Transverse colon (tissue), 4 donors: ENCODE measurements at regions not wholly inside any gene's neighbourhood (a gene's known extent, or its start where the extent isn't known, plus 50 kb on each side); places are given as distances from the start of the nearest gene placed in this dataset.

Experiments
- DNase-seq: peaks from one replicate; pipeline ENCODE4 v3.0.0-alpha.2; 2019
- H3K27ac ChIP-seq, 4 donors: fragments of 200-600 bp; sonication (generic); 2 replicates each; pipeline ENCODE4 v1.5.1; 2016 to 2018; ENCODE audit warnings: inconsistent platforms in 4 of 4
- H3K27me3 ChIP-seq: fragments of 200-600 bp; sonication (generic); 2 replicates; pipeline ENCODE4 v1.5.1; 2017; ENCODE audit warnings: inconsistent platforms
- H3K36me3 ChIP-seq, 4 donors: fragments of 200-600 bp; sonication (generic); 2 replicates each; pipeline ENCODE4 v1.5.1; 2017 to 2019; ENCODE audit warnings: inconsistent platforms in 4 of 4
- H3K4me1 ChIP-seq, 4 donors: fragments of 200-600 bp; sonication (generic); 2 replicates each; pipeline ENCODE4 v1.5.1; 2017 to 2020; ENCODE audit warnings: inconsistent platforms in 4 of 4
- H3K4me3 ChIP-seq, 4 donors: fragments of 200-600 bp; sonication (generic); 1 replicate in 1 of 4; 2 replicates in 3 of 4; pipeline versions ENCODE4 v1.5.1 to v1.6.1; 2017 to 2019; ENCODE audit warnings: inconsistent platforms in 4 of 4
- H3K9me3 ChIP-seq, 2 donors: fragments of 200-600 bp; sonication (generic); 2 replicates each; pipeline ENCODE4 v1.5.1; 2017 to 2019; ENCODE audit warnings: inconsistent platforms in 2 of 2
- EP300 ChIP-seq: sonication (generic); formaldehyde crosslinking; IDR thresholded peaks from one replicate; pipeline ENCODE4 v1.6.1; 2017; ENCODE audit warnings: antibody characterized with exemption, low read depth
- POLR2A ChIP-seq: fragments of 450-650 bp; IDR thresholded peaks from one replicate; pipeline ENCODE4 v1.6.1; 2016; ENCODE audit warnings: antibody characterized with exemption, mild to moderate bottlenecking, moderate library complexity
- POLR2AphosphoS5 ChIP-seq, 3 donors: sonication (generic); formaldehyde crosslinking; IDR thresholded peaks; one replicate each; pipeline ENCODE4 v1.6.1; 2016; ENCODE audit warnings: antibody characterized with exemption in 3 of 3
- WGBS, 2 donors: methylation state at CpG; one replicate each; pipeline ENCODE4 v1.1.5; 2018; ENCODE audit warnings: low coverage in 1 of 2; 5-methylcytosine and 5-hydroxymethylcytosine counted together
- in situ Hi-C, 4 donors: fragments of 200-750 bp; cut with MboI; loops; one replicate each; pipeline versions ENCODE4 v1.15.0 to v1.15.1; 2017; ENCODE audit warnings: low sequenced_read_pairs in 3 of 4, low pct_ligation_motif_present in 1 of 4, low pct_unique_long_range_greater_than_20kb in 1 of 4
- intact Hi-C: fragments of 100-400 bp; cut with DNase I; formaldehyde crosslinking; loops from one replicate; pipeline ENCODE4 v1.15.1; 2023; ENCODE audit warnings: low total_unique reads
- TF ChIP-seq, protein P1 (sequence below), 5 experiments: fragments of 200-600 bp in 3 of 5; fragments of 450-650 bp in 2 of 5; sonication (generic) in 3 of 5; IDR thresholded peaks; 1 replicate in 2 of 5; 2 replicates in 3 of 5; pipeline ENCODE4 v1.5.1; 2016 to 2017; ENCODE audit warnings: antibody characterized with exemption in 5 of 5, inconsistent platforms in 3 of 5, mild to moderate bottlenecking in 2 of 5, moderate library complexity in 1 of 5

DNA sequence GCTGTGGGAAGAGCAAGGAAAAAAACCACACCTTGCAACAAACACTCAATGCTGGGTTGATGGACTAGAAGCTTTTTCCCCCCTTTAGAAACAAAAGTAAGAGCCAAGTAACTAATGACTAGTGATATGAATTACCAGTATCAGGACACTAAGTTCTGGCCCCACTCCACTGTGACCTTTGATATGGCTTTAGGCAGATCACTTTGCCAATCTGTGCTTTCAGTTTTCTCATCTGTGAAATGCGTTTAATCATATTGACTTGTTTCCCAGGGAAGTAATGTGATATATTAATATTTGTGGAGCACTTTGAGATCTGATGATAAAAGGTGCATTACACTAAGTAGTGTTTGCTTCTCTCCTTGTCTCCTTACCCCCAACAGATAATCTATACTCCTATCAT lies 319.3 kb upstream of the SATB1 start:
- no peaks in the 10 kb centered on the region for H3K9me3 ChIP-seq
- 73 to 89% methylated on average over 1 of the region's 1 CpG for WGBS, 2 donors
- in situ Hi-C loops = no loop called here
- no peak overlapping the region for H3K27ac ChIP-seq
- H3K27me3 ChIP-seq = no peaks in the 10 kb centered on the region
- no peak overlapping the region for H3K4me3 ChIP-seq
- no peaks in the 10 kb centered on the region for H3K36me3 ChIP-seq
- TF ChIP-seq, protein P1, sequence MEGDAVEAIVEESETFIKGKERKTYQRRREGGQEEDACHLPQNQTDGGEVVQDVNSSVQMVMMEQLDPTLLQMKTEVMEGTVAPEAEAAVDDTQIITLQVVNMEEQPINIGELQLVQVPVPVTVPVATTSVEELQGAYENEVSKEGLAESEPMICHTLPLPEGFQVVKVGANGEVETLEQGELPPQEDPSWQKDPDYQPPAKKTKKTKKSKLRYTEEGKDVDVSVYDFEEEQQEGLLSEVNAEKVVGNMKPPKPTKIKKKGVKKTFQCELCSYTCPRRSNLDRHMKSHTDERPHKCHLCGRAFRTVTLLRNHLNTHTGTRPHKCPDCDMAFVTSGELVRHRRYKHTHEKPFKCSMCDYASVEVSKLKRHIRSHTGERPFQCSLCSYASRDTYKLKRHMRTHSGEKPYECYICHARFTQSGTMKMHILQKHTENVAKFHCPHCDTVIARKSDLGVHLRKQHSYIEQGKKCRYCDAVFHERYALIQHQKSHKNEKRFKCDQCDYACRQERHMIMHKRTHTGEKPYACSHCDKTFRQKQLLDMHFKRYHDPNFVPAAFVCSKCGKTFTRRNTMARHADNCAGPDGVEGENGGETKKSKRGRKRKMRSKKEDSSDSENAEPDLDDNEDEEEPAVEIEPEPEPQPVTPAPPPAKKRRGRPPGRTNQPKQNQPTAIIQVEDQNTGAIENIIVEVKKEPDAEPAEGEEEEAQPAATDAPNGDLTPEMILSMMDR (IDR thresholded peaks at IDR 0.05) = no peak
- TF ChIP-seq POLR2A = no peak
- no peak for TF ChIP-seq POLR2AphosphoS5 (IDR thresholded peaks at IDR 0.05)
- TF ChIP-seq EP300 = no peak
- peaks cover 0 to 5% (median 2%) of the 10 kb centered on the region in 4 donors for H3K4me1 ChIP-seq
- no peak for DNase-seq
- intact Hi-C loops = no loop called here

DNA sequence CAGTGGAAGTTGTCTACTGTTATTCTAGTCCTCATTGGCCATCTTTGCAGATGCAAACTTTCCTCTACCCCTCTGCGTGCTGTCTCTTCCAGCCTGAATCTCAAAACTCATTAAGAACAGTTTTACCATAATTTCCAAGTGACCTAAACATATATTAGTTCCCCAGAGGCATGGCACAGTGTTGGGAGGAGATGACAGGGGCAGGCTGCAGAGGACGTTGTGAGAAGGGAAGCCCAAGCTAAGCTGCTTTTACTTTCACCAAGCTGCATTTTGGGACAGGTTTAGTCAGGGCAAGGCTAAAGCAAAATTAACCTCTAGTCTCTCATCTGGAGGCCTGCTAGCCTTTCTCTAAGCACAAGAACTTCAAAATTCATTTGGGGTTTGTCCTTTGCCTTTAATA lies 318.6 kb upstream of the SATB1 start:
- H3K36me3 ChIP-seq = no peaks in the 10 kb centered on the region
- H3K4me3 ChIP-seq = no peak overlapping the region
- intact Hi-C loops (no loop called here), in situ Hi-C loops (no loop called here)
- no peaks in the 10 kb centered on the region for H3K27me3 ChIP-seq
- H3K27ac ChIP-seq = no peak overlapping the region
- WGBS, 2 donors = 86 to 90% methylated on average over 1 to 2 of the region's 2 CpGs
- no peak for DNase-seq
- TF ChIP-seq, protein P1 (IDR thresholded peaks at IDR 0.05) = no peak
- TF ChIP-seq POLR2A = no peak
- TF ChIP-seq EP300 = no peak
- TF ChIP-seq POLR2AphosphoS5 (IDR thresholded peaks at IDR 0.05) = no peak
- no peaks in the 10 kb centered on the region for H3K9me3 ChIP-seq
- peaks cover 0 to 5% (median 2%) of the 10 kb centered on the region in 4 donors for H3K4me1 ChIP-seq

DNA sequence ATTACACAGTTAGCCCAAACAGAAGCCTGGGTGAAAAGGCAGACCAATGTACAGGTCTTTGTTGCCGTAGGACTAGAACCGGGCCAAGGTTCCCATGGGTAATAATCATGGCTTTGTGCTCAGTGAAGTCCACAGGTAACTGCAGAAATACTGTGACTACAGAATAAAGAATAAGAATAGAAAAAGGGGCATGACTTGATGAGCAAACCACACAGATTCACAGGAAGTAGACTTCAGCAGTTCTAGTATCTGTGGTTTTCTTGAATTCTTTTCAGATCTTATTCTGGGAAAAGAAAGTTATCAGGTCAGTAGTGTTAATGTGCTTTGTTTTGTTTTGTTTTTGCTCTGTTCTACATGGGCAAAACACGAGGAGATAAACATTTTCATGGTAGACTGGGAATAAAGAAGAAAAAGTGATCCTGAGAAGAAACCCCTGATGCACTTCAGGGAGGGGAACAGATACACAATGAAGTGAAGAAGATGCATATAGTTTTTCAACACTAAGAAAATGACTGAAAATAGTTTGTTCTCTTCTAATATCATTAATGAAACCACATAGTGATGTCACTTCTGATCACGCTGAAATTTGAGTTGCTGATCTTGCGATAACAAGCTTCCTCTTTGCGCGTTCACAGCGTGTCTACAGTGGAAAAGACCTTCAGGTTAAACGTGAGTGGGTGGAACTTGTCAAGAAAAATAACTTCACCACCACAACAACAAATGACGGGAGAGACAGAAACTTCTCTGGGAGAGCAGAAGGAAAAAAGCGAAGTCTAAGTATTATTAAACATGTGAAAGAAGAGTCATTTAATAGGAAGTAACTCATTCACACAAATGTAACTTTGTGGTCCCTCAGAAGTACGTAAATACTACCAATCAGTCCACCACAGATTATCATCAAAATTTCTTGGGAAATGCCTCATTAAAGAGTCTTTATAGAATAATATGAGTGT lies 315.8 kb upstream of the SATB1 start:
- peak; percentile 16 for DNase-seq
- no peaks in the 10 kb centered on the region for H3K36me3 ChIP-seq
- in situ Hi-C loops = no loop called here
- WGBS, 2 donors = 65% methylated on average over 6 to 12 of the region's 12 CpGs
- no peaks in the 10 kb centered on the region for H3K27me3 ChIP-seq
- H3K27ac ChIP-seq = peak overlapping the region in 3 of 4 donors; percentile 10 to 46 (median 31)
- intact Hi-C loops = no loop called here
- TF ChIP-seq POLR2A = no peak
- no peak overlapping the region for H3K4me3 ChIP-seq
- H3K4me1 ChIP-seq = no peaks in the 10 kb centered on the region
- no peaks in the 10 kb centered on the region for H3K9me3 ChIP-seq

- Histone ChIP-seq H3K4me1 (no peaks in the 10 kb centered on the region), H3K27ac (no peak overlapping the region), H3K9me3 (no peaks in the 10 kb centered on the region), H3K4me3 (no peak overlapping the region), H3K27me3 (no peaks in the 10 kb centered on the region), H3K36me3 (no peaks in the 10 kb centered on the region)
- no peak for DNase-seq
- in situ Hi-C loops = no loop called here
- intact Hi-C loops = no loop called here
- TF ChIP-seq, protein P1 (IDR thresholded peaks at IDR 0.05) = no peak
- TF ChIP-seq EP300 (no peak), POLR2A (no peak), POLR2AphosphoS5 (IDR thresholded peaks at IDR 0.05) (no peak)
- 66 to 77% methylated on average over 3 of the region's 3 CpGs for WGBS, 2 donors
Observed at GRCh38 chr3:18739099-18739433, 313.9 kb upstream of the SATB1 start.
